ENCODE measurements at regions not wholly inside any gene's neighbourhood (a gene's known extent, or its start where the extent isn't known, plus 50 kb on each side); places are given as distances from the start of the nearest gene placed in this dataset.

GRCh38 chr13:34867590-34867989, 74.5 kb upstream of the NBEA start:
- no peaks in the 10 kb centered on the region for H3K27me3 ChIP-seq
- H3K27ac ChIP-seq, result no peak overlapping the region
- intact Hi-C loops (cut with DNase I), result no loop called here
- no peaks in the 10 kb centered on the region for H3K4me1 ChIP-seq
- no peak for DNase-seq
- 64 to 76% methylated on average over 4 of the region's 4 CpGs for WGBS, 2 donors
- no peak for TF ChIP-seq POLR2A (IDR thresholded peaks at IDR 0.05)
- TF ChIP-seq, protein P1, sequence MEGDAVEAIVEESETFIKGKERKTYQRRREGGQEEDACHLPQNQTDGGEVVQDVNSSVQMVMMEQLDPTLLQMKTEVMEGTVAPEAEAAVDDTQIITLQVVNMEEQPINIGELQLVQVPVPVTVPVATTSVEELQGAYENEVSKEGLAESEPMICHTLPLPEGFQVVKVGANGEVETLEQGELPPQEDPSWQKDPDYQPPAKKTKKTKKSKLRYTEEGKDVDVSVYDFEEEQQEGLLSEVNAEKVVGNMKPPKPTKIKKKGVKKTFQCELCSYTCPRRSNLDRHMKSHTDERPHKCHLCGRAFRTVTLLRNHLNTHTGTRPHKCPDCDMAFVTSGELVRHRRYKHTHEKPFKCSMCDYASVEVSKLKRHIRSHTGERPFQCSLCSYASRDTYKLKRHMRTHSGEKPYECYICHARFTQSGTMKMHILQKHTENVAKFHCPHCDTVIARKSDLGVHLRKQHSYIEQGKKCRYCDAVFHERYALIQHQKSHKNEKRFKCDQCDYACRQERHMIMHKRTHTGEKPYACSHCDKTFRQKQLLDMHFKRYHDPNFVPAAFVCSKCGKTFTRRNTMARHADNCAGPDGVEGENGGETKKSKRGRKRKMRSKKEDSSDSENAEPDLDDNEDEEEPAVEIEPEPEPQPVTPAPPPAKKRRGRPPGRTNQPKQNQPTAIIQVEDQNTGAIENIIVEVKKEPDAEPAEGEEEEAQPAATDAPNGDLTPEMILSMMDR (IDR thresholded peaks at IDR 0.05), result no peak
- no peak overlapping the region for H3K4me3 ChIP-seq
- H3K36me3 ChIP-seq, result no peaks in the 10 kb centered on the region
- no peaks in the 10 kb centered on the region for H3K9me3 ChIP-seq

DNA sequence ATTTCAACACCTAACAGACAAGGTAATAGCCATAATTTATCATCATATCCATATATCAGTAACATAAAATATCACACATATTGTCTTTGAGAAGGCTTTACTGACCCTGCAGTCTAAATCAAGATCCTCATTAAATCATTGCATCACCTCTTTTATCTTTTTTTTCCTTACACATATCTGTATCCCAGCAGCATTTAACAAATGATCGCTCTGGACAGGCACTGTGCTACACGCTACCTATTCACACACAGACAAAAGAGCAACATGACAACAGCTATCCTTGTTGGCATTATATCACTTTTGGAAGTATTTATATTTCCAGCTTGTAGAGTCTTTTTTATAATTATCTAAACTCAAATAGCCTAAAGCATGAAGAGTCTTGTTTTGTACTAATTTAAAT, 73.3 kb upstream of the NBEA start:
- TF ChIP-seq POLR2A (IDR thresholded peaks at IDR 0.05), result no peak
- TF ChIP-seq, protein P1 (IDR thresholded peaks at IDR 0.05), result no peak
- H3K27ac ChIP-seq, result no peak overlapping the region
- intact Hi-C loops (cut with DNase I), result no loop called here
- no peaks in the 10 kb centered on the region for H3K27me3 ChIP-seq
- no peak for DNase-seq
- H3K4me3 ChIP-seq, result no peak overlapping the region
- H3K4me1 ChIP-seq, result no peaks in the 10 kb centered on the region
- H3K9me3 ChIP-seq, result no peaks in the 10 kb centered on the region
- H3K36me3 ChIP-seq, result no peaks in the 10 kb centered on the region
- WGBS, 2 donors, result 58 to 72% methylated on average over 2 of the region's 2 CpGs

GRCh38 chr13:34869696-34870095, 72.4 kb upstream of the NBEA start:
- Histone ChIP-seq H3K4me3 (no peak overlapping the region), H3K27me3 (no peaks in the 10 kb centered on the region), H3K36me3 (no peaks in the 10 kb centered on the region), H3K27ac (no peak overlapping the region), H3K4me1 (no peaks in the 10 kb centered on the region), H3K9me3 (no peaks in the 10 kb centered on the region)
- intact Hi-C loops (cut with DNase I), result no loop called here
- DNase-seq, result no peak
- WGBS, 2 donors, result 54% methylated on average over 2 of the region's 2 CpGs; no CpG with 5 or more reads in 1 of the 2 donors
- TF ChIP-seq POLR2A (IDR thresholded peaks at IDR 0.05), result no peak
- TF ChIP-seq, protein P1 (IDR thresholded peaks at IDR 0.05), result no peak

- TF ChIP-seq, protein P1 (IDR thresholded peaks at IDR 0.05), result no peak
- TF ChIP-seq POLR2A (IDR thresholded peaks at IDR 0.05), result no peak
- intact Hi-C loops (cut with DNase I), result no loop called here
These were observed 63.7 kb upstream of the NBEA start for GRCh38 chr13:34878329-34878728.

GRCh38 chr13:34879851-34880250, 62.2 kb upstream of the NBEA start:
- 89 to 100% methylated on average over 1 of the region's 1 CpG for whole genome bisulfite sequencing, 2 donors
- no peak overlapping the region for H3K4me3 ChIP-seq
- no peak for DNase-seq
- peaks cover 0 to 4% (median 0%) of the 10 kb centered on the region in 3 donors for H3K4me1 ChIP-seq
- H3K27ac ChIP-seq, result no peak overlapping the region
- H3K36me3 ChIP-seq, result no peaks in the 10 kb centered on the region
- intact Hi-C loops (cut with DNase I), result no loop called here
- no peaks in the 10 kb centered on the region for H3K9me3 ChIP-seq
- TF ChIP-seq, protein P1 (IDR thresholded peaks at IDR 0.05), result no peak
- no peak for TF ChIP-seq POLR2A (IDR thresholded peaks at IDR 0.05)
- H3K27me3 ChIP-seq, result no peaks in the 10 kb centered on the region

More at GRCh38 chr13:34878329-34878728, 63.7 kb upstream of the NBEA start:
- no peak overlapping the region for H3K4me3 ChIP-seq
- H3K27me3 ChIP-seq, result no peaks in the 10 kb centered on the region
- no peaks in the 10 kb centered on the region for H3K36me3 ChIP-seq
- no peak overlapping the region for H3K27ac ChIP-seq
- H3K4me1 ChIP-seq, result peaks cover 0 to 1% (median 0%) of the 10 kb centered on the region in 3 donors
- DNase-seq, result no peak
- no peaks in the 10 kb centered on the region for H3K9me3 ChIP-seq

All from esophagus squamous epithelium (tissue), 5 donors.